Retinal pigment epithelial cell (primary cell): ENCODE measurements at regions not wholly inside any gene's neighbourhood (a gene's known extent, or its start where the extent isn't known, plus 50 kb on each side); places are given as distances from the start of the nearest gene placed in this dataset.

ENCODE experiments used
- DNase-seq: peaks from one replicate; pipeline ENCODE4 v3.0.0-alpha.2; 2010; ENCODE audit warnings: low read depth
- H3K4me3 ChIP-seq: 2 replicates; pipeline ENCODE4 v1.5.1; 2011; ENCODE audit warnings: mild to moderate bottlenecking, low read length, control low read depth, moderate library complexity
- CTCF ChIP-seq: conservative IDR thresholded peaks from 2 replicates; pipeline ENCODE4 v1.5.1; 2011; ENCODE audit warnings: low read depth, low read length, control low read depth, inconsistent platforms

GRCh38 chr3:95215437-95215957, 1152.6 kb downstream of the NSUN3 start:
- H3K4me3 ChIP-seq, result no peak overlapping the region
- no peak for DNase-seq
- no peak for TF ChIP-seq CTCF

DNA sequence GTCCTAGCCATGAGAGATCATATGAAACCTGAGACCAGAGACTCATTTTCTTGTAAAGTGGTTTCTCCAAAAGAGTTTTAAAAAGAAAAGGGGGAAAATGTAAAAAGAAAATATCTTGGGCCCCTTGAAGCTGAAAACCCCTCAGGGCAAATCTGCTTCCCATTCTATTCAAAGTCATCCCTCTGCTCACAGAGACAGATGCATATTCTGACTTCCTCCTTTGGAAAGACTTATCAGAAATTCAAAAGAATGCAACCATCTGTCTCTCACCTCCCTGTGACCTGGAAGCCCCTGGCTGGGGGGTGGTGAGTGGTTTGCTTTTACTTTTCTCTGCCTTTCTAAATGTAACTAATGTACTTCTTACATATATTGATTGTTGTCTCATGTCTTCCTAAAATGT, 1154.8 kb downstream of the NSUN3 start:
- no peak overlapping the region for H3K4me3 ChIP-seq
- DNase-seq, result no peak
- no peak for TF ChIP-seq CTCF

DNA sequence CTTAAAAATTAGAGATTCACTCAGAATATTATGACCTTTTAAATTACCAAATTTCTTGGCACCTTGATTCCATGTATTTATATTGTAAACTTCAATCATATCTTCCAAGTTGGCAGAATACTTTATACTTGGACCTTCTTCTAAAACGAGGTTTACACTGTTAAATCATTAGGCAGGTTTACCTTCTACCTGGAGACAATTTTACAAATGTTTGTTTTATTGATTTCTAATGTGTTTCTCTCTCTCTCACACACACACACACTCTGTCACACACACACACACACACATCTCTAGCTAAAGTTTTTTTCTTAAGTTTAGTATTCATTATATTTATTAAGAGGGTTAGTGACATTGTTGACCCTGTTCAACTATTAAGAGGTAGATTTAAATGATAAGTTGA, 1155.6 kb downstream of the NSUN3 start:
- no peak for DNase-seq
- no peak overlapping the region for H3K4me3 ChIP-seq
- no peak for TF ChIP-seq CTCF

- no peak for TF ChIP-seq CTCF
- DNase-seq, result no peak
- H3K4me3 ChIP-seq, result no peak overlapping the region
Measured at GRCh38 chr3:95226437-95226836, 1163.6 kb downstream of the NSUN3 start.

DNA sequence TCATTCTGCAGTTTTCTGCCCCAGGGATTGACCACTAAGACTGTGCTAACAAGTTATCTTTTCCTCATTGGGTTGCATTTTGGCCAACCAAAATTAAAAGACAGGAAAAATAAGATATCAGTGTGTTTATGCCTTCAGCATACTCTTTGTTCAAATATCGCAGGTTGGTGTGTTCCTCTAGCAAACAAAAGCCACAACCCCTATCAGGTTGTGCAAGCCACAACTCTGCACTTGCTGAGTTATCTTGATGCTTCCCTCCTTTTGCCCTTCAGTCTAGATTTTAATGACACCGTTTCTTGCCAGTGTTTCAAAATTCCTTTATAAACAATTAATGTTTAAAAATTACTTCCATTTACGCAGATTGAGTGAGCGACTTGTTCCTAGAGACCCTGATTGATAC, 1164.2 kb downstream of the NSUN3 start:
- no peak for DNase-seq
- TF ChIP-seq CTCF, result no peak
- no peak overlapping the region for H3K4me3 ChIP-seq

DNA sequence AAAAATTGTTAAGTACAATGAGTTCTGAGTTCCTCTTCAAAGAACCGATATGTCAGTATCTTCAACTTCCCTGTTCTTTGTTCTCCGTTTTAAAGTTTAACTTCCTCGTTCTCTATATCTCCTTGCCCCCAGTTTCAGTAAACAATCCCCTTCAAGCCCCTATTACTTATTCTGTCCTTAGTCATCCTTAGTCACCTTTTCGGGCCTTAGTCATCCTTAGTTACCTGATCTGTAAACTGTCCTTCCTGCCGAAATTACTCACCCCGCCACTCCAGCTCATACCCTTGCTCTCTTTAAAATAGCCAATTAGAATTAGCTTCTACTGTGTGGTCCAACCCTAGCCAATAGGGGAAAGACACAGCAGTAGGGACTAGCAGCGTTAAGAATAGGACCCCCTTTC, 1165.6 kb downstream of the NSUN3 start:
- DNase-seq, result no peak
- H3K4me3 ChIP-seq, result no peak overlapping the region
- no peak for TF ChIP-seq CTCF

GRCh38 chr3:95235916-95236315, 1173.1 kb downstream of the NSUN3 start:
- no peak for TF ChIP-seq CTCF
- H3K4me3 ChIP-seq, result no peak overlapping the region
- no peak for DNase-seq
